MM.1S (cell line): ENCODE measurements at regions not wholly inside any gene's neighbourhood (a gene's known extent, or its start where the extent isn't known, plus 50 kb on each side); places are given as distances from the start of the nearest gene placed in this dataset.

Experiments
- DNase-seq: peaks from one replicate; pipeline ENCODE4 v3.0.0-alpha.2; 2015
- H2AFZ ChIP-seq: fragments of 300-600 bp; sonication (generic); 2 replicates; pipeline ENCODE4 v1.6.0; 2016; ENCODE audit warnings: antibody characterized with exemption, low read length
- H3F3A ChIP-seq: fragments of 300-600 bp; sonication (generic); 2 replicates; pipeline ENCODE4 v1.6.1; 2016; ENCODE audit warnings: mild to moderate bottlenecking, antibody characterized with exemption, low read length, moderate library complexity, mixed read lengths; ENCODE audit not compliant: insufficient read depth
- H3K27ac ChIP-seq: fragments of 300-600 bp; sonication (generic); 2 replicates; pipeline ENCODE4 v1.5.1; 2016; ENCODE audit warnings: mild to moderate bottlenecking, low read length
- H3K27me3 ChIP-seq: fragments of 300-600 bp; sonication (generic); replicated peaks from 2 replicates; pipeline ENCODE4 v1.6.0; 2016; ENCODE audit warnings: low read length; ENCODE audit not compliant: insufficient read depth
- H3K36me3 ChIP-seq: fragments of 300-600 bp; sonication (generic); replicated peaks from 2 replicates; pipeline ENCODE4 v1.6.1; 2016; ENCODE audit warnings: mild to moderate bottlenecking, low read length, mixed read lengths; ENCODE audit not compliant: insufficient read depth
- H3K4me1 ChIP-seq: fragments of 300-600 bp; sonication (generic); 2 replicates; pipeline ENCODE4 v1.6.1; 2016; ENCODE audit warnings: low read length, mixed read lengths
- H3K4me2 ChIP-seq: fragments of 300-600 bp; sonication (generic); 2 replicates; pipeline ENCODE4 v1.6.0; 2016; ENCODE audit warnings: low read depth, low read length
- H3K4me3 ChIP-seq: fragments of 300-600 bp; sonication (generic); 2 replicates; pipeline ENCODE4 v1.5.1; 2016; ENCODE audit warnings: low read length, mixed read lengths
- H3K79me2 ChIP-seq: fragments of 300-600 bp; sonication (generic); 2 replicates; pipeline ENCODE4 v1.6.1; 2016; ENCODE audit warnings: mixed run types, low read length, mixed read lengths
- H3K9ac ChIP-seq: fragments of 300-600 bp; sonication (generic); 2 replicates; pipeline ENCODE4 v1.6.1; 2016; ENCODE audit warnings: low read length, mixed read lengths
- H3K9me2 ChIP-seq: fragments of 300-600 bp; sonication (generic); replicated peaks from 2 replicates; pipeline ENCODE4 v1.6.1; 2016; ENCODE audit warnings: mild to moderate bottlenecking, low read length, mixed read lengths; ENCODE audit not compliant: insufficient read depth
- H3K9me3 ChIP-seq: fragments of 300-600 bp; sonication (generic); replicated peaks from 2 replicates; pipeline ENCODE4 v1.6.1; 2016; ENCODE audit warnings: mild to moderate bottlenecking, low read length, mixed read lengths; ENCODE audit not compliant: insufficient read depth
- H4K20me1 ChIP-seq: fragments of 300-600 bp; sonication (generic); 2 replicates; pipeline ENCODE4 v1.6.1; 2016; ENCODE audit warnings: mild to moderate bottlenecking, low read length, moderate library complexity, mixed read lengths; ENCODE audit not compliant: insufficient read depth
- EZH2 ChIP-seq: fragments of 300-600 bp; sonication (generic); optimal IDR thresholded peaks from 2 replicates; pipeline ENCODE3; 2017; ENCODE audit warnings: low read depth, mild to moderate bottlenecking, antibody characterized with exemption, low read length, mixed read lengths
- EZH2phosphoT487 ChIP-seq: fragments of 300-600 bp; sonication (generic); IDR thresholded peaks from 2 replicates; pipeline ENCODE4 v1.6.1; 2018; ENCODE audit warnings: antibody characterized with exemption, low read length
- TF ChIP-seq, protein P1 (sequence below): fragments of 300-600 bp; sonication (generic); IDR thresholded peaks from 2 replicates; pipeline ENCODE4 v1.5.1; 2016; ENCODE audit warnings: antibody characterized with exemption, low read length, mixed read lengths

DNA sequence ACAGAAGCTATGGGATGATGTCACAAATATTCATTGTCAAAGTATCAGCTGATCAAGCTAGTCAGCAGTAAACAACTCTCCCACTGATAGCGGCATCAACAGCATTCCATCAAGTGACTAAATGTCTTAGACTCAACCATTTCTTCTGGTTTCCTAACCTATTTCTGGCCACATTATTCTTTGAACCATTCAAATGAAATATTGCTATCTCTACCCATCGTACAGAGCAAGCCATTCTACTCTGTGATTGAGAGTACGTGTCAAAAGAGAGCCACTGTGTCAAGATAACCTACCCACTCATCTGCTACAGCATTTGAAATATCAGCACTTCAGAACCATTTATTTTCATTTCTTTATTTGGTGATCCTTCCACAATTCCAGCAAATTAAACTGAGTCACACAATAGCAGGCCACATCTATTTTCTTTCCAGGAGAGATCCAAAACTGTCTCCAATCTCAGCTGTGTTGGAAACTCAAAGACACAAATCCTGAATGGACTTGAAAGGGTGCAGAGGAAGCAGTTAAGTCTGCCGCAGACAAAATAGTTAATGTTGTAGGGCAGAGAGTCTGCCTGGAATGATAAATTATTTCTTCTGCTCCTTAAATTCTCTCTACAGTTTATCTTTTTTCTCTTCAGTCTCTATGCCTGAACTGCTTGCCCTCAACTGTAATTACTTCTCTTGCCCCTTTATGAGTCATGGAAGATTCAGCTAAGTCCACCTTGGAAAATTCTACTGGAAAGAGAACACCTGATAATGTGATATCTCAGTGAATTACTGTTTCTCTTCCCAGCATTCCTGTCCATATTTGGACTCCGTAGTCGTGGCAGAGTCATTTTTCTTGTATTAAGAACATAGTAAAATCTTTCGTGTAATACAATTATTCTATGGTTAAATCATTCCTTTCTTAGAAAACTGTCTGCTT is 364.8 kb downstream of the PDGFC start:
- Histone ChIP-seq H3K4me1 (peaks cover 5% of the 10 kb centered on the region; the same call in 1 of the 2 replicates), H3K9me3 (no peaks in the 10 kb centered on the region), H3K27me3 (no peaks in the 10 kb centered on the region), H4K20me1 (no peaks in the 10 kb centered on the region), H3K4me2 (no peak overlapping the region), H3K79me2 (no peaks in the 10 kb centered on the region), H3K27ac (no peak overlapping the region), H3K4me3 (no peak overlapping the region), H3K9ac (no peak overlapping the region), H2AFZ (no peak overlapping the region), H3K36me3 (no peaks in the 10 kb centered on the region), H3K9me2 (no peaks in the 10 kb centered on the region), H3F3A (no peaks in the 10 kb centered on the region)
- TF ChIP-seq EZH2phosphoT487 (no peak), EZH2 (no peak)
- TF ChIP-seq, protein P1, sequence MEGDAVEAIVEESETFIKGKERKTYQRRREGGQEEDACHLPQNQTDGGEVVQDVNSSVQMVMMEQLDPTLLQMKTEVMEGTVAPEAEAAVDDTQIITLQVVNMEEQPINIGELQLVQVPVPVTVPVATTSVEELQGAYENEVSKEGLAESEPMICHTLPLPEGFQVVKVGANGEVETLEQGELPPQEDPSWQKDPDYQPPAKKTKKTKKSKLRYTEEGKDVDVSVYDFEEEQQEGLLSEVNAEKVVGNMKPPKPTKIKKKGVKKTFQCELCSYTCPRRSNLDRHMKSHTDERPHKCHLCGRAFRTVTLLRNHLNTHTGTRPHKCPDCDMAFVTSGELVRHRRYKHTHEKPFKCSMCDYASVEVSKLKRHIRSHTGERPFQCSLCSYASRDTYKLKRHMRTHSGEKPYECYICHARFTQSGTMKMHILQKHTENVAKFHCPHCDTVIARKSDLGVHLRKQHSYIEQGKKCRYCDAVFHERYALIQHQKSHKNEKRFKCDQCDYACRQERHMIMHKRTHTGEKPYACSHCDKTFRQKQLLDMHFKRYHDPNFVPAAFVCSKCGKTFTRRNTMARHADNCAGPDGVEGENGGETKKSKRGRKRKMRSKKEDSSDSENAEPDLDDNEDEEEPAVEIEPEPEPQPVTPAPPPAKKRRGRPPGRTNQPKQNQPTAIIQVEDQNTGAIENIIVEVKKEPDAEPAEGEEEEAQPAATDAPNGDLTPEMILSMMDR: no peak
- no peak for DNase-seq

DNA sequence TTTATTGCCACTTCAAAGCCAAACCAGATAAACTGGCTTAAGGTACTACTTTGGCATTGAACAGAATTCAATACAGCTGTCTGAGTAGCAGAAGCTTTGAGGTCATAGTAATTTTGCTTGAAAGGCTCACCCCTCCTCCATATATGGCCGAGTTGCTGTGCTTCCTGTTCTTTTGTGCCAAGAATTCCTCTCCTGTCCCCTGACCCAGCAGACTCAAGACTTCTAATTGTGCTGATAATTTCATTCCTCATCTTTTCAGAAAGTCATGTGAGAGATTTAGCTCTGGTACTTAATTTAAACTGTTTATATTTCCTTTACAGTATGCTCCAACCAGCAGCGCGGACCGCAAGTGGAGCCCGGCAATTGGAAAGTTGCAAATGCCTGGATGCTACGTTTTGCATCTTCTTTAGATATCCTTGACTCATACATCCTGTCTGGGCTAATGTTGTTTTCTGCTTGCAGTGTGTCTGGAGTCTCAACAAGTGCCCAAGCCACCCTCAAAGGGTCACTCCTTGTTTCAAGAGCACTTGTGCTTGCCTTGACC is 373.4 kb downstream of the PDGFC start:
- Histone ChIP-seq H2AFZ (no peak overlapping the region), H3K27ac (no peak overlapping the region)
- DNase-seq: no peak

DNA sequence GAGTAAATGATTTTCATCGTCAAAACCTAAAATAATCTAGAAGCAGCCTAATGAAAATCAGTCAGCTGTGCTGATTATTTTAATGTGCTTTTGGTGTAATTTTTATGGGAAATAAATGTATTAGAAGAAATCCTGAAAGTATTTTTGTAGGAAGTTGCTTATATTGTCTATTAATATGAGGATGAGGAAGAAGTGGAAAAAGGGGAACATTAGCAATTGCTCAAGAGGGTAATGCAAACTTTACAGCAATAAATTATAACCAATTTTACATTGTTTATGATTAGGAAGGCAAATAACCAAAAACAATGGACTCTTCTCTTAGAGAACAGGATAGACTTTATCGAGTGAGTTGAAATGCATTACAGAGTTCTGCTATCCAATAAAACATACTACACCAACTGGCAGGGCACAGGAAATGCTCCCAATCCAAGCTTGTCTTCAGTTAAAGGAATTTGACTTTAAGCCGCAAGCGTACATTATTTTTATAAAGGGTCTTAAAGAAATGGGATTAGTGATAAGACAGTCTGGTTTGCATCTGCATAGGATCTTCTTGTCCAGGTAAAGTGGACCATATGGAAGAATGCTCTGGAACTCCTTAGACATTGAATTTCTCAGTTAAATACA is 374.8 kb downstream of the PDGFC start:
- no peak overlapping the region for H3K9ac ChIP-seq
- H2AFZ ChIP-seq: no peak overlapping the region
- no peak overlapping the region for H3K27ac ChIP-seq
- TF ChIP-seq EZH2 (no peak), EZH2phosphoT487 (no peak)
- TF ChIP-seq, protein P1: no peak
- no peaks in the 10 kb centered on the region for H3F3A ChIP-seq
- no peak overlapping the region for H3K4me2 ChIP-seq
- H4K20me1 ChIP-seq: no peaks in the 10 kb centered on the region
- H3K4me1 ChIP-seq: no peaks in the 10 kb centered on the region
- no peak for DNase-seq
- H3K79me2 ChIP-seq: no peaks in the 10 kb centered on the region
- H3K4me3 ChIP-seq: no peak overlapping the region
- H3K9me3 ChIP-seq: no peaks in the 10 kb centered on the region
- H3K27me3 ChIP-seq: no peaks in the 10 kb centered on the region
- no peaks in the 10 kb centered on the region for H3K36me3 ChIP-seq
- H3K9me2 ChIP-seq: no peaks in the 10 kb centered on the region

More for the DNA sequence above, 373.4 kb downstream of the PDGFC start:
- Histone ChIP-seq H4K20me1 (no peaks in the 10 kb centered on the region), H3K9me3 (no peaks in the 10 kb centered on the region), H3K9me2 (no peaks in the 10 kb centered on the region), H3K36me3 (no peaks in the 10 kb centered on the region), H3K4me3 (no peak overlapping the region), H3K4me2 (no peak overlapping the region), H3K79me2 (no peaks in the 10 kb centered on the region), H3F3A (no peaks in the 10 kb centered on the region), H3K9ac (no peak overlapping the region), H3K27me3 (no peaks in the 10 kb centered on the region), H3K4me1 (no peaks in the 10 kb centered on the region)
- TF ChIP-seq EZH2: no peak
- no peak for TF ChIP-seq EZH2phosphoT487
